ENCODE measurements at regions not wholly inside any gene's neighbourhood (a gene's known extent, or its start where the extent isn't known, plus 50 kb on each side); places are given as distances from the start of the nearest gene placed in this dataset.
"Not testable (repeated sequence)": the region's sequence is repeated elsewhere in the genome, so short reads cannot be mapped to it uniquely, and the experiment has no call there.

GRCh38 chr10:16049050-16049449 is 188.7 kb upstream of the MINDY3 start:
- no peaks in the 10 kb centered on the region for H3K9me3 ChIP-seq
- DNase-seq: no peak
- no peaks in the 10 kb centered on the region for H3K36me3 ChIP-seq
- H3K4me3 ChIP-seq: no peak overlapping the region
- no peaks in the 10 kb centered on the region for H3K27me3 ChIP-seq

DNA sequence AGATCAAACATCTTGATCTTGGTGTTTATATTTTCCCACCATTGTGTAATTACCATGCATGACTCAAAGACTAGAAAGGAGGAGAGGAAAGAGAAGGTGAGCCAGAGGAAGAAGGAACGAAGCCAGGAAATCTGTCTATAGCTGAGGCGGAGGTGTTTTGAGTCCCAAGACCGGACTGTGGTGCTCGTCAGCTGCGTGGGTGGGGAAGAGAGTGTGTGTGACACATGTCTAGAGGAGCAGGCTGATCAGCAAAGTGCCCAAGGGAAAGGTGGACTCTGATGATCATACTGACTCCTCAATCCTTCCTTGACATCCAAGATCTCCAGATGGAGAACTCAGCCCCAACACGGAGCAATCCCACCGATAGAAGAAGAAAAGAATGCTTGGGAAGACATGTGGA is 189.5 kb upstream of the MINDY3 start:
- no peaks in the 10 kb centered on the region for H3K36me3 ChIP-seq
- no peak overlapping the region for H3K4me3 ChIP-seq
- H3K27me3 ChIP-seq: no peaks in the 10 kb centered on the region
- H3K9me3 ChIP-seq: no peaks in the 10 kb centered on the region
- DNase-seq: peak; percentile 12

GRCh38 chr10:16063350-16063749 is 203.0 kb upstream of the MINDY3 start:
- H3K9me3 ChIP-seq: no peaks in the 10 kb centered on the region
- H3K4me3 ChIP-seq: no peak overlapping the region
- no peaks in the 10 kb centered on the region for H3K36me3 ChIP-seq
- no peaks in the 10 kb centered on the region for H3K27me3 ChIP-seq
- DNase-seq: no peak

GRCh38 chr10:16083551-16083950 is 223.2 kb upstream of the MINDY3 start:
- not testable (repeated sequence) for H3K9me3 ChIP-seq, H3K27me3 ChIP-seq

GRCh38 chr10:16105082-16105481 is 244.8 kb upstream of the MINDY3 start:
- peak; percentile 6 for DNase-seq
- no peaks in the 10 kb centered on the region for H3K9me3 ChIP-seq
- no peaks in the 10 kb centered on the region for H3K36me3 ChIP-seq
- no peak overlapping the region for H3K4me3 ChIP-seq
- H3K27me3 ChIP-seq: no peaks in the 10 kb centered on the region

More at GRCh38 chr10:16083551-16083950, 223.2 kb upstream of the MINDY3 start:
- H3K36me3 ChIP-seq, H3K4me3 ChIP-seq, DNase-seq: not testable (repeated sequence)

DNA sequence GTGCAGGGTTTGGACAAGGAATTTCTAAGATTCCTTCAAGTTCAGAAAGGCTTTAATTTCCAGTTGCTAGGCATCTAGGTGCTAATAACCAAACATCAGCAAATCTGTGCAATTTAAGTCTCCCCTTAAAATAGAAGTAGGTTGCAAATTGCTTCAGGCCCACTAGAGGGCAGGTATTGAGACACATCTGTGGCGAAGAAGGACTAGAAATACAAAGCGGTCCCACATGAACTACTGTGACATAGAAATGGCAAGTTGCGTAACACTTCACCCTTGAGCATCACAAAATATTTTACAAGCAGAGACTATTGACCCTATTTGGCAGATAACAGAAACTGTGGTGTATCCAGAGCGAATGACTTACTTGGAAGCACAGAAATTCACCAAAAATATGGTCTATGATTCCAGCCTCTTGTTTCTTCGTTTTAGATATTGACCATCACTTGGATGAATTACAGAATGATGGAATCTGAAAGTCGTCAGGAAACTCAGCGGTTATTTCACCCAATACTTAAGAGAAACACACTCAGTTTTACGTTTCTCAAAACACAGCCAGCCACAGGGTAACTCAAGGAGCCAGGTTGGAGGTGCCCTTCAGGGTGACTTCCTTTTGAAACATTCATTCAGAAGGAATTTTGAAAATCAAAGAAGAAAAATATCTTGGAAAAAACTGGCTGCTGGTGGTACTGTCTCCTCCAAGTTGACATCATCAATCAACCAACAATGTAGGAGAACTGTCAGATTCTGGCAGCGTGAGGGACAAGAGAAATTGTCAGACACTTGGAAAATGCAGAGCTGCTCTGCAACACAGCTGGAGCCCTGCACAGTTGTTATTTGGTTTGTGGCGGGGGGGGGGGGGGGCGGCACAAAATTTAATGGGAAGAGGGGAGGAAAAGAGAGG is 256.3 kb upstream of the MINDY3 start:
- Histone ChIP-seq H3K4me3 (no peak overlapping the region), H3K9me3 (no peaks in the 10 kb centered on the region), H3K27me3 (no peaks in the 10 kb centered on the region), H3K36me3 (no peaks in the 10 kb centered on the region)
- DNase-seq: no peak

GRCh38 chr10:16117305-16117695 is 257.0 kb upstream of the MINDY3 start:
- no peak for DNase-seq
- no peaks in the 10 kb centered on the region for H3K9me3 ChIP-seq
- H3K27me3 ChIP-seq: no peaks in the 10 kb centered on the region
- no peaks in the 10 kb centered on the region for H3K36me3 ChIP-seq
- no peak overlapping the region for H3K4me3 ChIP-seq

- Histone ChIP-seq H3K27me3 (no peaks in the 10 kb centered on the region), H3K9me3 (no peaks in the 10 kb centered on the region), H3K4me3 (no peak overlapping the region), H3K36me3 (no peaks in the 10 kb centered on the region)
- no peak for DNase-seq
Observed at GRCh38 chr10:16119445-16119844, 259.1 kb upstream of the MINDY3 start.

DNA sequence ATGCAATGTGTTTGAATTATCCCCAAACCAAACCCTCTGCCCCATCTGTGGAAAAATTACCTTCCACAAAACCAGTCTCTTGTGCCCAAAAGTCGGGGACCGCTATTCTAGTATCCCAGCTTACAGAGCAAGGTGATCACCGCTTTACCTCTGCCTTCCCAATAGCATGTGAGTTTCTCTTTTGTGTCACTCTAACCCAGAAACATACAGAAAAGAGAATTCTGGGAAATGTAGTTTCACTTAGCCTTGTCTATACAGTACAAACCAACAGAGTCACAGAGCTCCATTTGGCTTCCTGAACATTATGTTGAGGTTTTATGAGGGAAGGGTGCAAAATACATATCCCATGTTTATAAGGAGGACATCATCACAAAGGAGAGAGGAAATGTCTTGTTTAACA is 260.3 kb upstream of the MINDY3 start:
- no peak for DNase-seq

GRCh38 chr10:16141499-16141898 is 281.2 kb upstream of the MINDY3 start:
- no peaks in the 10 kb centered on the region for H3K27me3 ChIP-seq

More for the DNA sequence above, 260.3 kb upstream of the MINDY3 start:
- Histone ChIP-seq H3K36me3 (no peaks in the 10 kb centered on the region), H3K9me3 (no peaks in the 10 kb centered on the region), H3K4me3 (no peak overlapping the region), H3K27me3 (no peaks in the 10 kb centered on the region)

DNA sequence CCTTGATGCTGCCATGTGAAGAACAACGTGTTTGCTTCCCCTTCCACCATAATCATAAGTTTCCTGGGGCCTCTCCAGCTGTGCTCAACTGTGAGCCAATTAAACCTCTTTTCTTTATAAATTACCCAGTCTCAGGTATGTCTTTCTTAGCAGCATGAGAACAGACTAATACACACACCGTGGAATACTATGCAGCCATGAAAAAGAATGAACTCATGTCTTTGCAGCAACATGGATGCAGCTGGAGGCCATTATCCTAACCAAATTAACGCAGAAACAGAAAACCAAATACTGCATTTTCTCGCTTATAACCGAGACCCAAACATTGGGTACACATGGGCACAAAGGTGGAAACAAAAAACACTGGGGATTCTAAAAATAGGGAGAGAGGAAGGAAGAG is 286.7 kb upstream of the MINDY3 start:
- no peak overlapping the region for H3K4me3 ChIP-seq
- H3K27me3 ChIP-seq: no peaks in the 10 kb centered on the region
- H3K36me3 ChIP-seq: no peaks in the 10 kb centered on the region
- H3K9me3 ChIP-seq: peaks cover 4% of the 10 kb centered on the region; the same call in 1 of the 2 replicates
- no peak for DNase-seq

More at GRCh38 chr10:16141499-16141898, 281.2 kb upstream of the MINDY3 start:
- H3K4me3 ChIP-seq: no peak overlapping the region
- DNase-seq: no peak
- no peaks in the 10 kb centered on the region for H3K36me3 ChIP-seq
- H3K9me3 ChIP-seq: no peaks in the 10 kb centered on the region

DNA sequence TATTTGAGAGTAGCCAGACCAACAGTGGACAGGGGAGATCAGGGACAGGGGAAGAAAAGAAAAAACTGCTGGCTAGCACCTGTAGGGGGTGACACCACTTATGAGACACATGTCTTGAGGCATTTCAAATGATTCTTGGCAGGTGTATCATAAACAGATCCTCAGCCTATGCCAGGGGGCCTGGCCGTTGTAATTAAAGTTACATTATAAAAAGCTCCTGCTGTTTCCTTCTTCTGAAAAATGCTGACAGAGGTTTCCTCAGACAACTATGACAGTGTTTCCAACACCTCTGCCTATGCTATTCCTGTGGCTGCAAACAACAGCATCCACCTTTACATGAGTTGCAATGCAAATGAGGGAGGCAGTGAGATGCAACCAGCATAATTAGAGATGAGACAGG is 281.0 kb upstream of the PTER start:
- no peak for DNase-seq
- H3K36me3 ChIP-seq: no peaks in the 10 kb centered on the region
- no peaks in the 10 kb centered on the region; the same call in 1 of the 2 replicates for H3K27me3 ChIP-seq
- no peaks in the 10 kb centered on the region for H3K9me3 ChIP-seq
- H3K4me3 ChIP-seq: no peak overlapping the region

- DNase-seq: no peak
- Histone ChIP-seq H3K9me3 (no peaks in the 10 kb centered on the region), H3K4me3 (no peak overlapping the region), H3K27me3 (no peaks in the 10 kb centered on the region; the same call in 1 of the 2 replicates), H3K36me3 (no peaks in the 10 kb centered on the region)
Observed at GRCh38 chr10:16156681-16157080, 280.1 kb upstream of the PTER start.

DNA sequence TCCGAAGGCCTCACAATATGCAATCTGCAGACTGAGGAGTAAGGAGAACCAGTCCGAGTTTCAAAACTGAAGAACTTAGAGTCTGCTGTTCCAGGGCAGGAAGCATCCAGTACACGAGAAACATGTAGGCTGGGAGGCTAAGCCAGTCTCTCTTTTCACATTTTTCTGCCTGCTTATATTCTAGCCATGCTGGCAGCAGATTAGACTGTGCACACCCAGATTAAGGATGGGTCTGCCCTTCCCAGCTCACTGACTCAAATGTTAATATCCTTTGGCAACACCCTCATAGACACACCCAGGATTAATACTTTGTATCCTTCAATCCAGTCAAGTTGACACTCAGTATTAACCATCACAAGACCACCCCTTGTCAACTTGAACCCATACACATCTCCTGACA is 271.7 kb upstream of the PTER start:
- DNase-seq, H3K4me3 ChIP-seq, H3K27me3 ChIP-seq, H3K9me3 ChIP-seq, H3K36me3 ChIP-seq: not testable (repeated sequence)

DNA sequence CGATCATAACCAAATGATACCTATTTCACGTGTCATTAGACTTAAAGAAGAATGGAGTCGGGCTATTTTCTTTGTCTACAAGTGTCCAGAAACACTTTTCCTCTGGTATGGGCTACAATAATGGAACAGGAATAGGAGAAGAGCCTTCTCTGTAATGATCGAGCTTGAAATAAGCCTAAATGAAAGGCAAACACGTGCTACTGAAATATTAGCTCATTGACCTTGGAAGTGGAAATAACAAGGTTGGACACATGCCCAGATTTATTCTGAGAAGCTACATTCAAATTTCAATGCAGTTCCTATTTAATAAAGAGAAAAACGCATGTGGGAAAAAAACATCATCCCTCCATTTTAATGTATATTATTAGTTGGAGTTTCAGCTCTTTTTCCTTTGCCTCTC is 254.7 kb upstream of the PTER start:
- no peaks in the 10 kb centered on the region for H3K9me3 ChIP-seq
- H3K36me3 ChIP-seq: no peaks in the 10 kb centered on the region
- no peak overlapping the region for H3K4me3 ChIP-seq
- H3K27me3 ChIP-seq: no peaks in the 10 kb centered on the region
- DNase-seq: no peak

GRCh38 chr10:16182688-16183087 is 254.1 kb upstream of the PTER start:
- no peaks in the 10 kb centered on the region for H3K36me3 ChIP-seq
- no peak for DNase-seq
- H3K27me3 ChIP-seq: no peaks in the 10 kb centered on the region
- no peak overlapping the region for H3K4me3 ChIP-seq
- H3K9me3 ChIP-seq: no peaks in the 10 kb centered on the region

- Histone ChIP-seq H3K27me3 (no peaks in the 10 kb centered on the region), H3K9me3 (no peaks in the 10 kb centered on the region), H3K36me3 (no peaks in the 10 kb centered on the region), H3K4me3 (no peak overlapping the region)
- DNase-seq: no peak
Observed at GRCh38 chr10:16184096-16184597, 252.7 kb upstream of the PTER start.

GRCh38 chr10:16184906-16185305 is 251.9 kb upstream of the PTER start:
- H3K27me3 ChIP-seq: no peaks in the 10 kb centered on the region
- H3K36me3 ChIP-seq: no peaks in the 10 kb centered on the region
- H3K4me3 ChIP-seq: no peak overlapping the region
- H3K9me3 ChIP-seq: no peaks in the 10 kb centered on the region
- no peak for DNase-seq

Measured in MG63 (cell line).